ENCODE measurements at regions not wholly inside any gene's neighbourhood (a gene's known extent, or its start where the extent isn't known, plus 50 kb on each side); places are given as distances from the start of the nearest gene placed in this dataset.

DNA sequence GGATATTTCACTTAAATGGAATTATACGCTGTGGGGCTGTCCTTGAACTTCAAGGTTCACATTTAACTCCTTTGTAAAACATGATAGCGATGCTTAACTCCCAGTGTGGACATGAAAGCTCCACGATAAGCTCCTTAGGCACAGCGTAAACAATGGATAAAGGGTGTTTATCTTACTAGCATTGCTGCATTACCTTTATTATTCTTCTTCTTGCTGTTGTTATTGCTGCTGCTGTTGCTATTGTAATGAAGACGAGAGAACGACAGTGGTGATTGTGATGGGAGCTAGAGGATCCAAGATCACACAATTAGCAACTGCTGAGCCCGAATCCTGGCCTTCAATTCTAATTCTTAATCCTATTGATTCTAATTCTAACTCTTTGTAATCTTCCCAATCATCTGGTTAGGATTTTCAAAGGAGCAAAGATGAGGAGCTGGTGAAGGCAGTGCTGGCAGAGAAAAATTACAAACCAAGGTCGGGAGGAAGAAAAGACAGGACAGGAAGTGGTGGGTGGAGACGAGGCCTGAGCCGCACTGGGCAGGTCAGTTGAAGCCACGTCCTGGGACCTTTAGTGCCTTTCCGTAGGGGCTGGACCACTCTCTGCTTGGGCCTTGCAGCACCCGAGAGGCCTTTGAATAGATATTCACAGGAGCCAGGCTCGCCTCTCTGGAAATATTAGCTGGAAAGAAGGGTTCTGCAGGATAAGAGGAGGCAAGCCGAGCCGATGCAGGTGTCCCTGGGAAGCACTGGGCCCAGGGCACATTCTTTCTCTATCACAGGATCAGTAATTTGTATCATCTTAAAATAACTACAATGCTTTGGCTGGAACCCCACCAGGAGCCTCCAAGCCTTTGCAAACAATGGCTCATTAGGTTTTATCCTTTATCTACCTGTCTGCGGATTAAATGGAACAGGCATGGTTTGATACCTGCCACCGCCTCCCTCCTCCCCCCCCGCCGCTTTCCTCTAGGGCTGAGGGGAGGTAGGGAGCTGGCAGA, 571.6 kb downstream of the AJAP1 start:
- peak; percentile 88 for ATAC-seq
- H3K4me1 Mint-ChIP-seq, result peaks cover 12% of the 10 kb centered on the region
- peak overlapping the region; percentile 20; the same call in 1 of the 3 replicates for H3K4me3 Mint-ChIP-seq
- Histone ChIP-seq H3K27ac (ENCODE audit: low read depth) (no peak overlapping the region), H3K4me3 (no peak overlapping the region), H3K9me2 (ENCODE audit: insufficient read depth) (no peaks in the 10 kb centered on the region), H3K4me2 (no peak overlapping the region), H3K36me3 (ENCODE audit: insufficient read depth) (peaks cover 11% of the 10 kb centered on the region), H3K4me1 (ENCODE audit: insufficient read depth) (no peaks in the 10 kb centered on the region), H3K27me3 (ENCODE audit: insufficient read depth) (no peaks in the 10 kb centered on the region), H3K79me2 (replicated peaks; ENCODE audit: insufficient read depth) (no peaks in the 10 kb centered on the region), H3F3A (replicated peaks; ENCODE audit: low read depth) (no peaks in the 10 kb centered on the region), H2AFZ (no peak overlapping the region), H4K20me1 (replicated peaks; ENCODE audit: insufficient read depth) (no peaks in the 10 kb centered on the region)
- peaks cover 75% of the 10 kb centered on the region for H3K27me3 Mint-ChIP-seq (ENCODE audit: insufficient read depth, low read depth, poor library complexity)
- no peak overlapping the region for H3K27ac Mint-ChIP-seq
- H3K9me3 Mint-ChIP-seq, result no peaks in the 10 kb centered on the region
- TF ChIP-seq ZNF114 (CRISPR knock-in tag; IDR thresholded peaks at IDR 0.05), result no peak
- TF ChIP-seq, protein P1, sequence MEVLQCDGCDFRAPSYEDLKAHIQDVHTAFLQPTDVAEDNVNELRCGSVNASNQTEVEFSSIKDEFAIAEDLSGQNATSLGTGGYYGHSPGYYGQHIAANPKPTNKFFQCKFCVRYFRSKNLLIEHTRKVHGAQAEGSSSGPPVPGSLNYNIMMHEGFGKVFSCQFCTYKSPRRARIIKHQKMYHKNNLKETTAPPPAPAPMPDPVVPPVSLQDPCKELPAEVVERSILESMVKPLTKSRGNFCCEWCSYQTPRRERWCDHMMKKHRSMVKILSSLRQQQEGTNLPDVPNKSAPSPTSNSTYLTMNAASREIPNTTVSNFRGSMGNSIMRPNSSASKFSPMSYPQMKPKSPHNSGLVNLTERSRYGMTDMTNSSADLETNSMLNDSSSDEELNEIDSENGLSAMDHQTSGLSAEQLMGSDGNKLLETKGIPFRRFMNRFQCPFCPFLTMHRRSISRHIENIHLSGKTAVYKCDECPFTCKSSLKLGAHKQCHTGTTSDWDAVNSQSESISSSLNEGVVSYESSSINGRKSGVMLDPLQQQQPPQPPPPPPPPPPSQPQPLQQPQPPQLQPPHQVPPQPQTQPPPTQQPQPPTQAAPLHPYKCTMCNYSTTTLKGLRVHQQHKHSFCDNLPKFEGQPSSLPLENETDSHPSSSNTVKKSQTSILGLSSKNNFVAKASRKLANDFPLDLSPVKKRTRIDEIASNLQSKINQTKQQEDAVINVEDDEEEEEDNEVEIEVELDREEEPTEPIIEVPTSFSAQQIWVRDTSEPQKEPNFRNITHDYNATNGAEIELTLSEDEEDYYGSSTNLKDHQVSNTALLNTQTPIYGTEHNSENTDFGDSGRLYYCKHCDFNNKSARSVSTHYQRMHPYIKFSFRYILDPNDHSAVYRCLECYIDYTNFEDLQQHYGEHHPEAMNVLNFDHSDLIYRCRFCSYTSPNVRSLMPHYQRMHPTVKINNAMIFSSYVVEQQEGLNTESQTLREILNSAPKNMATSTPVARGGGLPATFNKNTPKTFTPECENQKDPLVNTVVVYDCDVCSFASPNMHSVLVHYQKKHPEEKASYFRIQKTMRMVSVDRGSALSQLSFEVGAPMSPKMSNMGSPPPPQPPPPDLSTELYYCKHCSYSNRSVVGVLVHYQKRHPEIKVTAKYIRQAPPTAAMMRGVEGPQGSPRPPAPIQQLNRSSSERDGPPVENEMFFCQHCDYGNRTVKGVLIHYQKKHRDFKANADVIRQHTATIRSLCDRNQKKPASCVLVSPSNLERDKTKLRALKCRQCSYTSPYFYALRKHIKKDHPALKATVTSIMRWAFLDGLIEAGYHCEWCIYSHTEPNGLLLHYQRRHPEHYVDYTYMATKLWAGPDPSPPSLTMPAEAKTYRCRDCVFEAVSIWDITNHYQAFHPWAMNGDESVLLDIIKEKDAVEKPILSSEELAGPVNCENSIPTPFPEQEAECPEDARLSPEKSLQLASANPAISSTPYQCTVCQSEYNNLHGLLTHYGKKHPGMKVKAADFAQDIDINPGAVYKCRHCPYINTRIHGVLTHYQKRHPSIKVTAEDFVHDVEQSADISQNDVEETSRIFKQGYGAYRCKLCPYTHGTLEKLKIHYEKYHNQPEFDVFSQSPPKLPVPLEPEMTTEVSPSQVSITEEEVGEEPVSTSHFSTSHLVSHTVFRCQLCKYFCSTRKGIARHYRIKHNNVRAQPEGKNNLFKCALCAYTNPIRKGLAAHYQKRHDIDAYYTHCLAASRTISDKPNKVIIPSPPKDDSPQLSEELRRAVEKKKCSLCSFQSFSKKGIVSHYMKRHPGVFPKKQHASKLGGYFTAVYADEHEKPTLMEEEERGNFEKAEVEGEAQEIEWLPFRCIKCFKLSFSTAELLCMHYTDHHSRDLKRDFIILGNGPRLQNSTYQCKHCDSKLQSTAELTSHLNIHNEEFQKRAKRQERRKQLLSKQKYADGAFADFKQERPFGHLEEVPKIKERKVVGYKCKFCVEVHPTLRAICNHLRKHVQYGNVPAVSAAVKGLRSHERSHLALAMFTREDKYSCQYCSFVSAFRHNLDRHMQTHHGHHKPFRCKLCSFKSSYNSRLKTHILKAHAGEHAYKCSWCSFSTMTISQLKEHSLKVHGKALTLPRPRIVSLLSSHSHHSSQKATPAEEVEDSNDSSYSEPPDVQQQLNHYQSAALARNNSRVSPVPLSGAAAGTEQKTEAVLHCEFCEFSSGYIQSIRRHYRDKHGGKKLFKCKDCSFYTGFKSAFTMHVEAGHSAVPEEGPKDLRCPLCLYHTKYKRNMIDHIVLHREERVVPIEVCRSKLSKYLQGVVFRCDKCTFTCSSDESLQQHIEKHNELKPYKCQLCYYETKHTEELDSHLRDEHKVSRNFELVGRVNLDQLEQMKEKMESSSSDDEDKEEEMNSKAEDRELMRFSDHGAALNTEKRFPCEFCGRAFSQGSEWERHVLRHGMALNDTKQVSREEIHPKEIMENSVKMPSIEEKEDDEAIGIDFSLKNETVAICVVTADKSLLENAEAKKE (CRISPR knock-in tag; IDR thresholded peaks at IDR 0.05), result no peak
- TF ChIP-seq CREB1 (CRISPR knock-in tag; IDR thresholded peaks at IDR 0.05; ENCODE audit: low read depth), result 0 out of 2 replicates have a peak, but pooled peaks have one; percentile 36
- no peak for DNase-seq (ENCODE audit: low spot score)
- no peaks in the 10 kb centered on the region for H3K36me3 Mint-ChIP-seq (ENCODE audit: low read depth)

DNA sequence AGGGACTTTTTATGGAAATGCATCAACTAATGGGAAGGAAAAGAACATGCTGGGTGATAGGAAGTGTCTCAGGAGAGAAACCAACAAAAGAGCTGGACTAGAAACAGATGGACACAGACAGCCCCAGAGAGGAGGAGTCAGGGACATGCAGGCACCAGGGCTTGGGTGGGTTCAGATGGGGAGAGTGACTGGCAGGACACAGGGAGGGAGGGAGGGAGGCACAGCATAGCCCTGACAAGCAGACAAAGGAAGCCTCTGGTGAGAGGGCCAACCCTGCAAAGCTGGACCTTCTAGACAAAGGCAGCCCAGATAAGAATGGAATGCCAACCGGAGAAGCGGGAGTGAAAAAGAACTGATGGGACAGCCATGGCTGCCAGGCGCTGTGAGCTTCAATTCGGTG, 568.8 kb downstream of the AJAP1 start:
- H3K4me1 Mint-ChIP-seq, result peaks cover 12% of the 10 kb centered on the region
- no peak overlapping the region for H3K4me3 ChIP-seq
- H3K4me1 ChIP-seq (ENCODE audit: insufficient read depth), result no peaks in the 10 kb centered on the region
- peaks cover 5% of the 10 kb centered on the region; the same call in 1 of the 2 replicates for H3K36me3 ChIP-seq (ENCODE audit: insufficient read depth)
- no peak overlapping the region for H3K4me2 ChIP-seq
- no peaks in the 10 kb centered on the region for H3K79me2 ChIP-seq (replicated peaks; ENCODE audit: insufficient read depth)
- no peak overlapping the region for H3K27ac ChIP-seq (ENCODE audit: low read depth)
- no peak for ATAC-seq
- H3K36me3 Mint-ChIP-seq (ENCODE audit: low read depth), result no peaks in the 10 kb centered on the region
- no peaks in the 10 kb centered on the region for H4K20me1 ChIP-seq (replicated peaks; ENCODE audit: insufficient read depth)
- no peak overlapping the region for H3K4me3 Mint-ChIP-seq
- DNase-seq (ENCODE audit: low spot score), result no peak
- H3K27me3 Mint-ChIP-seq (ENCODE audit: insufficient read depth, low read depth, poor library complexity), result peaks cover 73% of the 10 kb centered on the region
- no peaks in the 10 kb centered on the region for H3K9me2 ChIP-seq (ENCODE audit: insufficient read depth)
- H2AFZ ChIP-seq, result no peak overlapping the region
- H3K27ac Mint-ChIP-seq, result no peak overlapping the region
- H3K9me3 Mint-ChIP-seq, result no peaks in the 10 kb centered on the region
- H3F3A ChIP-seq (replicated peaks; ENCODE audit: low read depth), result no peaks in the 10 kb centered on the region
- no peaks in the 10 kb centered on the region for H3K27me3 ChIP-seq (ENCODE audit: insufficient read depth)
- TF ChIP-seq, protein P2, sequence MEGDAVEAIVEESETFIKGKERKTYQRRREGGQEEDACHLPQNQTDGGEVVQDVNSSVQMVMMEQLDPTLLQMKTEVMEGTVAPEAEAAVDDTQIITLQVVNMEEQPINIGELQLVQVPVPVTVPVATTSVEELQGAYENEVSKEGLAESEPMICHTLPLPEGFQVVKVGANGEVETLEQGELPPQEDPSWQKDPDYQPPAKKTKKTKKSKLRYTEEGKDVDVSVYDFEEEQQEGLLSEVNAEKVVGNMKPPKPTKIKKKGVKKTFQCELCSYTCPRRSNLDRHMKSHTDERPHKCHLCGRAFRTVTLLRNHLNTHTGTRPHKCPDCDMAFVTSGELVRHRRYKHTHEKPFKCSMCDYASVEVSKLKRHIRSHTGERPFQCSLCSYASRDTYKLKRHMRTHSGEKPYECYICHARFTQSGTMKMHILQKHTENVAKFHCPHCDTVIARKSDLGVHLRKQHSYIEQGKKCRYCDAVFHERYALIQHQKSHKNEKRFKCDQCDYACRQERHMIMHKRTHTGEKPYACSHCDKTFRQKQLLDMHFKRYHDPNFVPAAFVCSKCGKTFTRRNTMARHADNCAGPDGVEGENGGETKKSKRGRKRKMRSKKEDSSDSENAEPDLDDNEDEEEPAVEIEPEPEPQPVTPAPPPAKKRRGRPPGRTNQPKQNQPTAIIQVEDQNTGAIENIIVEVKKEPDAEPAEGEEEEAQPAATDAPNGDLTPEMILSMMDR (conservative IDR thresholded peaks at IDR 0.05; ENCODE audit: low read depth in 2 of 2), result no peak
- TF ChIP-seq POLR2AphosphoS5 (IDR thresholded peaks at IDR 0.05; ENCODE audit: low read depth) (no peak), EZH2phosphoT487 (IDR thresholded peaks at IDR 0.05; ENCODE audit: unreplicated experiment) (no peak), JUNB (IDR thresholded peaks at IDR 0.05; ENCODE audit: unreplicated experiment) (no peak), NANOG (IDR thresholded peaks at IDR 0.05; ENCODE audit: borderline replicate concordance) (no peak), CREB1 (CRISPR knock-in tag; IDR thresholded peaks at IDR 0.05; ENCODE audit: low read depth) (no peak), STAT1 (IDR thresholded peaks at IDR 0.05; ENCODE audit: unreplicated experiment) (no peak)
